LNCAP (cell line): ENCODE measurements at regions not wholly inside any gene's neighbourhood (a gene's known extent, or its start where the extent isn't known, plus 50 kb on each side); places are given as distances from the start of the nearest gene placed in this dataset.

Experiments
- TF ChIP-seq, protein P1 (sequence below): fragments of 450-650 bp; IDR thresholded peaks from 2 replicates; pipeline ENCODE4 v1.5.1; 2017; ENCODE audit warnings: mild to moderate bottlenecking

DNA sequence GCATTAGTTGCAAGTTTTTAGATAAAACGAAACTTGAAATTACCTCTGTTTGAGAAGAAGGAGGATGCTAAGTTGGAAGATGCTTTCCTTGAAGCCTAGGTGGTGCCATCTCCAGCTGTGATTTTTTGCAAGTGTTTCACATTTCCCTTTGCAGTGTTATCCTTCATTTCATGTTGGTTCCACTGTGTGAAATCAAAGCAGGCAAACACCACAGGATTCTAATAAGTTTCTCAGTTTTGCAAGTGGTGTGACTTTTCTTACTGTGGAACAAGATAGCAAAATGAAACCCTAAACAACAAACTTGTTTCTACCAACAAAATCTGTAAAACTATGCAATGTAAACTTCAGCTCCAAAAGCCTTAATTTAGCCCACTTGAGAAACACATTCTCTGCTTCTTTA, 260.9 kb downstream of the OXSM start:
- TF ChIP-seq, protein P1, sequence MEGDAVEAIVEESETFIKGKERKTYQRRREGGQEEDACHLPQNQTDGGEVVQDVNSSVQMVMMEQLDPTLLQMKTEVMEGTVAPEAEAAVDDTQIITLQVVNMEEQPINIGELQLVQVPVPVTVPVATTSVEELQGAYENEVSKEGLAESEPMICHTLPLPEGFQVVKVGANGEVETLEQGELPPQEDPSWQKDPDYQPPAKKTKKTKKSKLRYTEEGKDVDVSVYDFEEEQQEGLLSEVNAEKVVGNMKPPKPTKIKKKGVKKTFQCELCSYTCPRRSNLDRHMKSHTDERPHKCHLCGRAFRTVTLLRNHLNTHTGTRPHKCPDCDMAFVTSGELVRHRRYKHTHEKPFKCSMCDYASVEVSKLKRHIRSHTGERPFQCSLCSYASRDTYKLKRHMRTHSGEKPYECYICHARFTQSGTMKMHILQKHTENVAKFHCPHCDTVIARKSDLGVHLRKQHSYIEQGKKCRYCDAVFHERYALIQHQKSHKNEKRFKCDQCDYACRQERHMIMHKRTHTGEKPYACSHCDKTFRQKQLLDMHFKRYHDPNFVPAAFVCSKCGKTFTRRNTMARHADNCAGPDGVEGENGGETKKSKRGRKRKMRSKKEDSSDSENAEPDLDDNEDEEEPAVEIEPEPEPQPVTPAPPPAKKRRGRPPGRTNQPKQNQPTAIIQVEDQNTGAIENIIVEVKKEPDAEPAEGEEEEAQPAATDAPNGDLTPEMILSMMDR: no peak

DNA sequence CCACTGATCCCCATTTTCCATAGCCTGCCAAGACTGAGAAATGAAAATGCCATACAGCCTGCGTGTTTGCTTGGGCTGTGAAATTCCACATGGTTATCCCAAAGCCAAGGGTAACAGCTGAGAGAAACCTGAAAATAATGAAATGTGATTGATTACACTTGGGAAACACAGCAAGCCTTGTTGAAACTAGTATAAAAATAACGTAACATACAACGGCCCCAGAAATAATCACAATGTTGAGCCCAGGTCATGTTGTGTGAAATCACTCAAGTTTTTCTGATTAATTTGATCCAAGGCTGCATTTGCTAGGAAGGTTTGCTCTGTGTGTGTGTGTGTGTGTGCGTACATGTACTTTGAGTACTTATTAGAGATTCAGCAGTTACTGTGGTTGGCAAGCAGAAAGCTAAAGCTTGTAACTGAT, 269.0 kb downstream of the OXSM start:
- TF ChIP-seq, protein P1: no peak

DNA sequence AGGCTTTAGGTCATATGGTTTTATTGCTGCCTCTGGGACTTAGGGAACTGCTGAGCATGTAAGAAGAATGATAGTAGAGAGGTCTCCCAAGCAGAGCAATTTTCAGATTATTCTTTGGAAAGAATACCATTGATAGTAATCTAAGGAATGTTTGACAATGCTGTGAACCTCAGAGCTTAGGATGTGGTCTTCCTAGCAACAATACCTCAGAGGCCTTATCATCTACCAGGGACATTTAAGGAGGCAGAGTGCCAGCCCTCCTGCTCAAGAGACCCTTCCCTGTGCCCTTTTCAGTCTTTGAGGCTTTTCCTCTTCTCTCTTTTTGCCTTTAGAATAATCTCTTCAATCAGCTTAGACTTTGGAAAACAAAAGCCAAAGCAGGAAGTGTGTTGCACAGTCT, 272.1 kb downstream of the OXSM start:
- TF ChIP-seq, protein P1: no peak

DNA sequence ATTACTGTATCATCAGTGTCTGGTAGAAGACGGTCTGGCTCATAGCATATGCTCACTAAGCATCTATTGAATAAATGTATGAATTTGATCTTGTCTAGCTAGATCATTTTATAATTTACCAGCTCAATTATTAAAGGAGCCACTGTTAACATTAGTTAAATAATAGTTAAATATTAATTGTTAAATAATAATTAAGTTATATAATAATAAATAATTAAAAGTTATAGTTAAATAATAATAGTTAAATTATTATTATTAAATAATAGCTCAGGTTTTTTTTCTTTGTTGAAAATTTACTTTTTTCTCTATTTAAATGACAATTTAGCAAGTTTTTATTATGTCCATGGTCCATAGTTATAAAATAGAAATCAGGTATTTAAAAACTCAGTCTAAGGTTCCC, 274.4 kb downstream of the OXSM start:
- TF ChIP-seq, protein P1: no peak

DNA sequence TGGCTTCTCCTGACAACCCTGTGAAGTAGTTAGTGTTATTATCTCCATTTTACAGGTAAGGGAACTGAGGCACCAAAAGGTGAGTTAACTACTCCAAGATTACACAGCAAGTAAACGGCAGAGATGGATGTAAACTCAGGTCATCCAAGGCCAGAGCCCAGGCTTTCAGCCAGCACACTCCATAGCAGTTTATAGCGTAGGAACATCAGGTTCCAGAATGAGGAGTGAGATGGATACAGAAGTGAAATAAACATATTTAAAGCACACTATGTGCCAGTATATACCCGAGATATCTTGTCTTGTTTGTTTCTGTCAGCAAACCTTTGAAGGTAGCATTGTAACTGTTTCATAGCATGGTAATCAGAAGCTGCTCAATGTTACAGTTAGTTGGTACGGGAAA, 279.0 kb downstream of the OXSM start:
- TF ChIP-seq, protein P1: no peak

DNA sequence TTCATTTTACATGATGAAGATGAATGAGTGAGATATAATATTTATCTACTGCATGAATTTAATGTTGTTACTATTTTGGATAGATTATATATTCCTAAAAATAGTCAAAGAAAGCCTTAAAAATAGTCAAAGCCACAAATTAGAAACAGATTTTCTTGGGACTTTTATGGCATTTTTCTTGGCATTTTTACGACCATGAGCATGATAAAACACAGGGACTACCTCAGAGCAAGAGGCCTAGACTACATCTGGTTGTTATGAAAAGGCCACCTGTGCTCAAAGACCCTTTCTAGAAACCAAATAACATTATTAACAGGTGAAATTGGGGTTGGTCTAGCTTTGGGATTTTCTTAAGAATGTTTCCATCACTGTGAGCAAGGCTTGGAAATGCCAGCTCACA, 281.0 kb downstream of the OXSM start:
- TF ChIP-seq, protein P1: no peak

DNA sequence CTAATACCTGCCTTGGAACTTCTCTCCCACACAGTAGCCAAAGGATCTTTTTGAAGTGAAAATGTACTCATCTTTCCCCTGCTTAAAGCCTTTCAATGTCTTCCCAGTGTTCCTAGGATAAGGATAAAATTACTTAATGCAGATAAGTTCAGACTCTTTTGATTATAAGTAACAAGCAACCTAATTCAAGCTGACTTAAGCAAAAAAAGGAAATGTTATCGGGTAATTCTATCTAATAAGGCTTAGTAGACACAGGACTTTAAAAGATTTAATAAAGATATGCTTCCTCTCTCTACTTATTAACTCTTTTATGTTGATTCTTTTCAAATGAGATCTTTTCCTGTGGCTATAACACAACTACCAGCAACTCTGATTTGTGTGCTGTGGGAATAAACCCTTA, 284.2 kb downstream of the OXSM start:
- TF ChIP-seq, protein P1: no peak

DNA sequence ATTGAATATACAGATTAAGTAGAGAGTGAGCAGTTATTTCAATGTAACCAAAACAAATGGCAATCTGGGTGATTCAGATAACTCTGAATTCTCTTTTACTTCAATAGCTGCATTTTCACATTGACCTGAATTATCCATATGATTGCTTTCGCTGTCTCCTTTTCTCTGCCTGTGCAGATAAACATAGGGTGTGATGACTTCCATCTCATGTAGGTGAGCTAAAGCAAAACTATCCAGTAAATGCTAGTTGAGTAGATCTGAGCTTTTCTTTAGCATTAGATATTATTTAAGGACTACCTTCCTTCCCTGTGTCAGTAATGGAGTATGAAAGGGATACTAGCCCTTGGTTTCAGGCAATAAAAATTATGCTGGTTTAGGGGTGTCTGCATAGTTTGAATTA, 288.6 kb downstream of the OXSM start:
- TF ChIP-seq, protein P1: no peak
